Fibroblast of lung (primary cell): ENCODE measurements at regions not wholly inside any gene's neighbourhood (a gene's known extent, or its start where the extent isn't known, plus 50 kb on each side); places are given as distances from the start of the nearest gene placed in this dataset.

Experiments
- EZH2 ChIP-seq: IDR thresholded peaks from 2 replicates; pipeline ENCODE4 v1.5.1; 2012; ENCODE audit warnings: low read length, control low read depth, mild to moderate bottlenecking; ENCODE audit errors: missing control alignments
- TF ChIP-seq, protein P1 (sequence below), 2 donors: IDR thresholded peaks in 1 of 2; conservative IDR thresholded peaks in 1 of 2; 1 replicate in 1 of 2; 2 replicates in 1 of 2; pipeline ENCODE4 v1.5.1; 2011 to 2012; ENCODE audit warnings: low read length in 2 of 2, control low read depth in 1 of 2, inconsistent platforms in 1 of 2, low read depth in 1 of 2, mild to moderate bottlenecking in 1 of 2

DNA sequence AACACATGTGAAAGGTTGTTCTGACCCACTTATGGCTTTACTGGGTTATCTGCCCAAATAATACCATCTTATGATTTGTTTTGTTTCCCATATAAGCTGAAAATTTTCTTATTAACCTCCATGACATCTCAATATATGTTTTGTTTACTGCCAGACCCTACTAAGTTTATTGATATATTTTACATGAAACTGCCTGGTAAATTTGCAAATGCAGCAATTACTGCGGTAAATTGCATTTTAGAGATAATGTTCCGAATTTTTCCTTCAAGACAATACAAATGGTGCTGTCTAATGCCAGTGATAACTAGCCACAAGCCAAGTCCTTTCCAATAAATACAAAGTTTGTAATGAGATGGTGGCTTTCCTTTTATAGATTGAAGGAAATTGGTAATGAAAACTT, 275.9 kb downstream of the SAMD5 start:
- TF ChIP-seq, protein P1, sequence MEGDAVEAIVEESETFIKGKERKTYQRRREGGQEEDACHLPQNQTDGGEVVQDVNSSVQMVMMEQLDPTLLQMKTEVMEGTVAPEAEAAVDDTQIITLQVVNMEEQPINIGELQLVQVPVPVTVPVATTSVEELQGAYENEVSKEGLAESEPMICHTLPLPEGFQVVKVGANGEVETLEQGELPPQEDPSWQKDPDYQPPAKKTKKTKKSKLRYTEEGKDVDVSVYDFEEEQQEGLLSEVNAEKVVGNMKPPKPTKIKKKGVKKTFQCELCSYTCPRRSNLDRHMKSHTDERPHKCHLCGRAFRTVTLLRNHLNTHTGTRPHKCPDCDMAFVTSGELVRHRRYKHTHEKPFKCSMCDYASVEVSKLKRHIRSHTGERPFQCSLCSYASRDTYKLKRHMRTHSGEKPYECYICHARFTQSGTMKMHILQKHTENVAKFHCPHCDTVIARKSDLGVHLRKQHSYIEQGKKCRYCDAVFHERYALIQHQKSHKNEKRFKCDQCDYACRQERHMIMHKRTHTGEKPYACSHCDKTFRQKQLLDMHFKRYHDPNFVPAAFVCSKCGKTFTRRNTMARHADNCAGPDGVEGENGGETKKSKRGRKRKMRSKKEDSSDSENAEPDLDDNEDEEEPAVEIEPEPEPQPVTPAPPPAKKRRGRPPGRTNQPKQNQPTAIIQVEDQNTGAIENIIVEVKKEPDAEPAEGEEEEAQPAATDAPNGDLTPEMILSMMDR (conservative IDR thresholded peaks at IDR 0.05 in 1 of 2, IDR thresholded peaks at IDR 0.05 in 1 of 2; ENCODE audit: low read depth in 1 of 2, low read length in 2 of 2): no peak
- TF ChIP-seq EZH2: no peak
